ENCODE measurements at regions not wholly inside any gene's neighbourhood (a gene's known extent, or its start where the extent isn't known, plus 50 kb on each side); places are given as distances from the start of the nearest gene placed in this dataset.
"Not testable (repeated sequence)": the region's sequence is repeated elsewhere in the genome, so short reads cannot be mapped to it uniquely, and the experiment has no call there.

DNA sequence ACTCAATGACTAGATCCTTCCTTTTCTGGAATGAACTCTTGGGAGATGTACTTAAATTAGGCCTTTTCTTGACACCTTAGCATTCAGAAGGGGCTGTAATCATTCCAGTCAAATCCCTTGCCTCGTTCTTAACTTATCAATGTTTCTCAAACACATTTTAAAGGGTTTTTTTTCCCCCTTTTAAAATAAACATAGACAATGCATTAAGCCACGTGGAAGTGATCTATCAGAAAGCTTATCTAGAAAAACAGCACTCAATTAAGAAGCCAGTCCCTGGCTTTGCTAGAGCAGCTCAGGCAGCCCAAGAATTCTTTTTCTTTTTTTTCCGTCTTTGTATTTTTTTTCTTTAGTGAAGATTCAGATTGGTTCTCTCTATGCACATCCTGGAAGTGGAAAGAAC is 118.2 kb downstream of the PCDH7 start:
- DNase-seq = no peak

DNA sequence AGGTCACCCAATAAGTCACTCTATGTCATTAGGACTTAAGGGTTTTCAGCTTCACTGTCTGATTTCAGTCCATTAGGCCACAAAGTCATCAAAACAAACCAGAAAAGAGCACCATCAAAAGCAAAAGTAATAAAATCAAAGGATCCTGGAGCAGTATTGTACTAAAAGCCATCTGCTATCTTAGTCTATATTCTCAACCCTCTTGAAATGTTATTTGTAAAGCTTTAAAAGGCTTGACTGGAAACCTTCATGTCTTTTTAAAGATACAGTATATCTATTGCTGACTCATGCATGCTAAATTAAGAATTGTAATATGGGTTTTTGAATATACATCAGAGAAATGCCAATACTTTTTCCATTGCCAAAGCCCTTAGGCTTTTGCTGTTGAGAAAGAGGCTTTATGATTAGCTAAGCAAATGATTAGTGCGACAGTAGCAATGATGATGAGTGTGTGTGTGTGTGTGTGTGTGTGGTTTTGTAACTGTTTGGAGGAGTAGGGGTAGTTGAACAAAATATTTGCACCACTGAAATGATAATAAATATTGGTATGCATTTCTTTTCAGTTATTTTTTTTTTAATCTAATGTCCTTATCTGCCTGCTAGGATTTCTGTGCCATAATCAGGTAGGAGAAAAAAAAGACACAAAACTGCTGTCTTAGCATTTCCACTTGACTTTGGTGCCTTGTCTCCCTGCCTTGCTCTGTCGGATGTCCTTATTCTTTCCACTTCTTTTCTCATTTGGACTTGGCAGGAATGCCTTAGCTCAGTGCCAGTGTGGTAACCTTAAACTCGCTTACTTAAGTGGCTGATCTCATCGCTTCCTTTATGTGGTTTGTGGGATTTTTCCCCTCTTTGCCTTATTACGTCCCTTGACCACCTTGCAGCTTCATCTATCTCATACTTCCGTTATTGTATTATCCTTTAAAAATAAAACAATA is 119.7 kb downstream of the PCDH7 start:
- no peak for DNase-seq

DNA sequence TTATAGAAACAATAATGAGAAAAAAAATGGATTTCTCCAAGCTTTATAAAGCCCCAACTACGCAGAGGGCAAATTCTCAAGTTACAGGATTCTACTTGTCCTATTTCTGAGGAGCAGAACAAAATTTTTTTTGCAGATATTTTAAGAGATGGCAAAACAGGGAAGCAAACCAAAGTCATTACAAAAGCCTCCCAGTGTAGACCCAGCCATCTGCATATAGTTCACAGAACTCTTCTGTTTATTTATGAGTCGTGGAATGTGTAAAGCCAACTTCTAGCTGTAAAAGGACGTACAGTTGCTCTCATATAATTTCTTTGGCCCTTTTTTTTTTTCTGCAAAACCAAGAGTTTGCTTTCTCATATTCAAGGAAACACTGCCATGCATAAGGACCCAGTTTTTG is 120.4 kb downstream of the PCDH7 start:
- no peak for DNase-seq

DNA sequence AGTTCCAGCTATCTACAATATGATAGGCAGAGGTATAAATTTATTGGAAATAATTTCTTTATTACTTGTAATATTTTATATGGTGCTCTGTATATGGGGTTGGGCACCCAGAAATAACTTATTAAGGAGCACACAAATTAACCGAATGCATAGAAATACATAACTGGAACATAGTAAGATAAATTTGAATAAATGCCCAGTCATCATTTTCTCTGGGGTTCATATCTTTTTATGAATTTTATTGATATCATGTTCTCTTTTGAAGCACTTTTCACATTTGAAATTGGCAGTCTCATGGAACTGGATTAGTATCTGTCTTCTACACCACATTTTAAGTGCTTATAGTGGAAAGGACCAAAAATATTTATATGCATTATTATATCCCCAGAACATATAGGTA is 122.0 kb downstream of the PCDH7 start:
- no peak for DNase-seq

DNA sequence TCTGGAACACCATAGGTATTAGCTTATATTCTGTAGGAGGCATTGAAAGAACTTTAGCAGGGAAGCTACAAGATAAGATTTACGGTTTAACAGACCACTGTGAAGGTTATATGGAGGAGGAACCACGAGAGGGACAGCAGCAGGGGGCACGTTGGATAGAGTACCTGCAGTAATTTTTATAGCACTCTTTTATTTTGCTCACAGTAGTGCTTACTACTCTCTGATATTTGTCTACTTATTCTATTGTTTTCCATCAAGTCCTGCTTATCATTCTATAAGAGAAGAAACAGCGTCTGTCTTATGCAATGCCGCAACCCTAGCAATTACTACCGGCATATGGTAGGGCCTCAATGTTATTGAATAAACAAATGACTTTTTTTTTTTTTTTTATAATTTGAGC is 122.5 kb downstream of the PCDH7 start:
- DNase-seq = no peak

DNA sequence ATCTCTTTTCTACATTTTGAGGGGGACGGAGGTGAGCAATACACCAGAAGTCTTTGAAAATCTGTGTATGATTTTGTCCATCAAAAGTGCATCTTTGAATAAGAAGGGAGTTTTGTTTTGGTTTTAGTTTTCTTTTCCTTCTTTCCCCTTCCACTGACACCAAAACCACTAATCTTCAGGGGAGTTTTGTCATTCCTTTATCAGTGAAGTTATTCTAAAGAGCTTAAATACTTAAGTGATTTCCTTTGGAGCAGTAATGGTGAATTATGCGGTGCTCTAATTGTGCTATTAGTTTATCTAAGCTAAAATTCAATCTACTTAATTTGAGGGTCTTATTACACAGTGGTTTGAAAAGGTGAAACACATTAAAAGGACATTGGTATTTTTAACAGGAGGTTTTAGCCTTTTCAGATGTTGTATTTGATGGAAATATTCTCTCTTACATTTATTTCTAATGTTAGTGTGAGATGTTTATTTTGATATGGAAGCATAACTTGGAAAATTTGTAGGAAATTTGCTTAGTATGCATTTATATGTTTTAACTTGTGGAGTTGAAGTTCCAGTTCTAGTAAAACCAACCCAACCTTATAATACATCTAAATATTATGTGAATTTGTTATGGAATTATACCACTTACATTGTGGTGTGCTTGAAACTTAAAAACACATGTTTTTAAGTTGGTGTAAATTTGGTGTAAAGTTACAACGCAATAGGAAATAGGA is 124.9 kb downstream of the PCDH7 start:
- DNase-seq = no peak

DNA sequence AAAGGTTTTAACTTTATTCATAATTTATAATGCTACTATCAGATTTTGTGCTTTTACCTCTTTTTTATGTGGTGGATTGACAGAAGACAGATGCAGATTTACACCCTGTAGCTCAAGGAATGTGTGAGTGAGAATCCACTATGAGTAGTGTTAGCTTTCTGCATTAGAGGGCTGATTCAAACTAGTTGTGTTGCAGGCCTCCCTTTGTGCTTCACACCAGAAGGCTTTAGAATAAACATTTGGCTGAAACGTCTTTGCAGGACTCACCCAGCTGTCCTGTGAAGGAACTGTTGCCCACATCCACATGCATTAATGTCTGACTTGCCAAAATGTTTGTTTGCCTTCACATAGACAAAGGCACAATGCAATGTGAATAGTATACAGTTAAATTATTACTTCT is 127.0 kb downstream of the PCDH7 start:
- DNase-seq = no peak

DNA sequence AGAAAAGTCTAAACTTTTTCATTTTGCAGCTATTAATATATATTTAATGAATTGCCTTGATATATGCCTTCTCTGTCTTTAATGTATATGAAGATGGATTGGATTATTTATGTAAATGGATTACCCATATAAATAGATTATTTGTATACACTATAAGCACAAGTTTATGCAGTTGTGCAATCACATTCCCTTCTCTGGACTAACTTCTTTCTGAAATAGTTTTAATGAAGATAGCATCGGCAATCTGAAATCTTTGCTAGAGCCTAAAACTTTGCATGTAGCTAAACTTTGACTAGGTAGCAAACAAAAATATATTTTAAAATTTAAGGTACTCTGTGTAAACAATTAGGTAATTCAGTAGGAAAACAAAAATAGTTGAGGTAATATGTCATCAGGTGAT is 127.8 kb downstream of the PCDH7 start:
- DNase-seq = no peak

DNA sequence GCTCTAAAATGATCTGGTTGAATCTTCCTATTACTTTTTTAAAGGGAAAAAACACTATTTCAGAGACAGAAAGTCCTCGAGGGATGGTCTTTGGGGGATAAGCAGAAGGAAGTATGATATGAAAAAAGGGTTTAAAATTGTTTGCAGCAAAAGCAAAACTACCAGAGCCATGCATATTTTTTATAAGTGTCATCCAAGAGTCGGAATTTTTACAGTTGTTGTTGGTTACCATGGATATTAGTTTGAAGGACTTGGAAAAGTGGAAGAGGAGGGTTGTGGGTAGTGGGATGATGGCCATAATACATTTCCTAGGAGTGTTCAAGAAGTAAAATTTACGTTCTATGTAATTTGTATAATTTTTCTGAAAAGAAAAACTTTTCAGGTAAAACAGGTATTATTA is 134.4 kb downstream of the PCDH7 start:
- DNase-seq = no peak

DNA sequence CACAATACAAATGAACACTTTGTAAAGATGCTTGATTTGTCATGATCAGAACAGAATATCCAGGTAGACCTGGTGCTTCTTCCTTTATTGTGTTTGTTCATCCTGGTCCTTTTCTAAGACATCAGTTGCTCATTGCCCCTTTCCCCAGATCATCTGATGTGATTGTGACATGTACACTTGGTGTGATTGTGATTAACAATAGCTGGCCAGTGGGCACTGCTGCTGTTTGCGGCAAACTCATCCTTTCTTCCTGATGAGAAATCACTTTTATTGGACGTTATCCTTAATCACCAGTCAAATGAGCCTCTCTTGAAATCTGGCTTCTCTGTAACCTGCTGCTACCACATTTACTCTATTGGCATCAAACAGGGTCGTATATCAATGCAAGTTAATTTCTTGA is 135.1 kb downstream of the PCDH7 start:
- DNase-seq = no peak

DNA sequence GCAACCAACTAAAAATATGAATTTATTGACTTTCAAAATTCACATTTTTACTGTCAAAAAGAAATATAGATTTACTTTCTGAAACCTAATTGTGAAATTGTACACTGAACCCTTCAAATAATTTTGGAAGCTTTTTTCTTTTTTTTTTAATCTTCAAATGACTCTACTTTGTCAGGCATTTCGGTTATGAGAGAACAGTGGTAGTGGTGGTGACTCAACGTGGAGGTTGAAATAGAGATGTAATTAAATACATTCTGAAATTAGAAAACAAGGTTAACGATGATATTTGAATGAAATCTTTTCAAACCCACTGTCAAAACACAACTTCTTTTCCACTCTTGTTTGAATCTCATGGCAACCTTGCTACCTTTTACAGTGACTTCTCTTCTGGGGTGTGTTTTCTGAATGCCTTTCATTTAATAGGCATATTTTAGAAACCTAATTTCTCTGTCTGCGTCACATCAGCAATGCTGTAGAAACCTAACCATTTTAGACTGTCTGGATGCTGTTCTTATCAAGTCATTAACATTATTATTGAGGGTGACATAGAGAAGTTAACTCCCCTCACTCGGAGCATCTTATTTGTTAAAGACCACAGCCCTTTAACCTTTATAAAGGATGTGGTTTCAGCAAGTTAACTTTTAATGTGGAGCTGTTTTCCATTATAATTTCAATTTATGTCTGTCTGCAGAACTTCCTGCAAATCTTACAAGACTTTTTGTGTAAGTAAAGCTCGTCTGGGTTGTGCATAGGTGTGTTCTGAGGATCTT is 136.8 kb downstream of the PCDH7 start:
- no peak for DNase-seq

DNA sequence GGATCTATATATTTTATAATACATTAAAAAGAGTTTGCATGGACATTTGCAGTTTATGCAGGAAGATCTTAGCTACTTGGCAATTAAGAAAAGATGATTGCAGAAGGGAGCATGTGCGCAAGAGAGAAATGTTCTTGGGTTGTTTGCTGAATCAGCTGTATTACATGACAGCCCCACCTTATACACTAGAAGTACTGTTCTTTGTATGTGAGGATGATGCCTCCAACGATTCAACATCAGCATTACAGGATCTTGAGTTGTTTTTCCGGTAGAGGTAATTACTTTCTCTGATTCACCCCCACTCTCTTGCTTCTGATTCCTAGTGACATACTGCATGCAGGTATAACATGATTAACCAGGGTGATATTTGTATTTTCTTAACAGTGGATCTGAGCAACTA is 140.8 kb downstream of the PCDH7 start:
- DNase-seq = no peak

DNA sequence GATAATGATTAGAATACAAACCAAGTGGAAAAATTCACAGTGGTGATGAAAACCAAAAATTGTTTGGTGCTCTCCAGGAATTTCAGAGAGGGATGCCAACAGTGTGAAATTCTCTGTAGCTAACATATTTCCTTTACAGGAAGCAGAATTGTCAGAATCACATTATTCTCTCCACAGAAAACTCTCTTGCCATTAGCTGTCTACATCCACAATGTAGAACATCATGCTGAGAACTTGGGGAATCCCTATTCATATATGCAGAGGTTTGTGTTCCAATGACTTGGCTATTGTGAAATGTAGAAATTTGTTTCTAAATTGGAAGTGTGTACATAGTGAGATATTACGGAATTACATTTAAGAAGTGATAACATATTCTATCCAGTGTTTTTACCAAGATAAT is 142.0 kb downstream of the PCDH7 start:
- DNase-seq = no peak

DNA sequence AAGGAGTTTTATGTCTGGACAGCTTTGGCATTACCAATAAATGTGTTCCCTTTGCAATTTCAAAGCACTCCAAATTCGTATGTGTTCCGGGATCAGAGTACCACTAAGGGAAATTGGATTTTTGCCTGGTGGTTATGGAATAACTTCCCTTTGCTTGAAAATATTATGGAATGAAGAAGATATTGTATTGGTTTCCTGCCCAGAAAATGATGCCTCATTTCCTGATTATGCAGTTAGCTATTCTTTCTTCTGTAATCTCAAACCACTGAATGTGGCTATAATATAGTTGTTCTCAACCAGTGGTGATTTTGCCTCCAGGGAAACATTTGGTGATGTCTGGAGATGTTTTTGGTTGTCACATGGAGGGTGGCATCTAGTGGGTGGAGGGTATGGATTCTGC is 142.9 kb downstream of the PCDH7 start:
- no peak for DNase-seq

DNA sequence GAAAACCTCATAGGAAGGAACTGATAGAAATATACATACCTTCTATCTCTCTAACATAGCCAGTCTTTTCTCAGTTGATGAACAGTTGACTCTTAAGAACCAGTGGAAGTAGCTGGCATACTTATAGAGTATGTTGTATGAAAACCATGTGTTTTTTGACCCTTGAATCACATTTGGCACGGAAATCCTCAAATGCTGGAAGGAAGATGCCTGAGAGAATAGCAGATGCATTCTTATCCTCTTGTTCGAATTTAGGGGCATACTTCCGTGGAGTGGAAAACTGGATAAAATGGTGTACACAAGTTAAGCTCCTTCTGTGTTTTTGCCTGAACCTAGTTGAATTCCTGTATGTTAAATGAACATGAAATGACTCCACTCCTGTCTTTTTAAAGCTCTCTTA is 145.5 kb downstream of the PCDH7 start:
- no peak for DNase-seq

DNA sequence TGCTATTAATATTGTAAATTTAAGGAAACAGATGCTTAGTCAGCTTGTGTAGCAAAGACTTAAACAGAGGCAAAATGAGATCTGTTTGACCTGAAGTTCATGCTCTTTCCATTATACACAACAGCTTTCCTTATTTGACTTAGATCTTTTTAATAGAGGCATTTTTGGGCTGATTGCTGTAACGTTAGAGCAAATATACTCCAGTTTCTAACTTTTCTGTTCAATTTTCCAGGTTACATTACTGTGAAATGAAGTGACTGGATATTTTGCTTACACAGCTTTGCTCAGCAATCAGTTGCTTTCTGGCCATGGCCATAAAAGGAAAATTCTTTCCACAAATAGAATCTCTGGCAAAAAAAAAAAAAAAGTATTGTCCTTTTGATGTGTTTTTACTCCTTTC is 146.2 kb downstream of the PCDH7 start:
- DNase-seq = no peak

DNA sequence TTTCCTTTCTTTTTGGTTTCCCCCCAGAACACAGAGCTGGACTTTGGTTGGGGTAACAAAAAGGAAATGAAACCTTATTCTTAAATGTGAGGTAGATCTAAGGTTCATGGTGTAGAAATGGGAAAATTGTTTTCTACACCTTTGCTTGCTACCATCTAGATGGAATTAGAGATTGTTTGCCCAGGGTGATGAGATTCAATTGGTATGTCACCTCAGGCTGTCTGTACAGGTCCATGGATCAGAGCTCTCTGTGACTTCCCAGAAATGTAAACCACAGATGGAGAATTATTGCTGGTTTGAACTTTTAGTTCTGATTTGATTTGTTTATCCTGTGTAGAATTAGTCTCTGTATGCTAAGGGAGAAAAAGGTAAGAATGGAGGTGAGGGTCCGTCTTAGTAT is 146.7 kb downstream of the PCDH7 start:
- DNase-seq = no peak

DNA sequence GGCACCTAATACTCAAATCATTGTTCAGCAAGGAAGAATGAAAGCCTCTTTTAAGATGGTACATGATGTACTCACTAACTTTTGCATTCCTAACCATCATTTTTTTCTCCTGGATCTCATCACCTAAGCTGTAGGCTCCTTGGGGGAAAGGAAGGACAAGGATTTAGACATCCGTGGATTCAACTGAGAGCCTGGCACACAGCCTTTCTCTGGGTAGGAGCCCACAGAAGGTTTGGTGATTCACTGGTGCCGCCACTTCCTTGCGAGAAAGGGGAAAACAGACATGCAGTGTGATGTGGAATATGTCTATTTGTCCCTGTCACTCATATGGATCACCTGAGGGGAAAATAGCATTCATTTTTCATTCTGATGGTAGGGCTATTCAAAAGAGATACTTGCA is 147.3 kb downstream of the PCDH7 start:
- no peak for DNase-seq

DNA sequence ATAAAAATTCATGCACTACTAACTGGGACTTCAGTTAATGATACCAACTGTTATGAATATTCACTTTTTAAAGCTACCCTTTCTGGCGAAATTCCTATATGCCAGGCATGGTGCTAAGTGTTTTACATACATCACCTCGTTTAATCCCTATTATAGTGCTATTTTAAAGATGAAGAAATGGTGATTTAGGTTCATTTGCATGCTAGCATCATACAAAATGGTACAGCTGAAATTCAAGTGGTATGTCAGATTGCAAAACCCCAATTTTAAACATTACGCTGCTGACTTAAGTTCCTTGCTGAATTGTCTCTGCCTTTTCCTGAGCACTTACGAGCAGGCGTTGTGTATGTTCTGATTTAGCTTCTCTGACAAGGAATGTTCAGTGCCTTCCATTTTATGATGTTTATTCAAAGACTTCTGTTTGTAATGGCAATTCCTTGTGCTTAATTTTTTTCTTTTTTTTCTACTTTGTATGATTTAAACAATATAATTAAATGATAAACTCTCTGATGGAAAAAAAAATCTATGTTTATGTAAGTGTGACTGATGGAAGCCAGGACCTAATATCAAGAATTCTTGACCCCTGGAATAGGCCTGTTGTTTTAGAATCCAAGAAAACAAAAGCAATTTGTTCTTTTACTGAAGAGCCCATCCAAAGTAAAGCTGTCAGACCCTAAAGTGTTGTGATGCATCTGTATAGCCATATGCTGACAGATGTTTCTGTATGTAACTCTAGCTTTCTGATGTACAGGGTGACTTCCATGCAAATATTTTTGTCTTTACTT is 148.1 kb downstream of the PCDH7 start:
- no peak for DNase-seq

DNA sequence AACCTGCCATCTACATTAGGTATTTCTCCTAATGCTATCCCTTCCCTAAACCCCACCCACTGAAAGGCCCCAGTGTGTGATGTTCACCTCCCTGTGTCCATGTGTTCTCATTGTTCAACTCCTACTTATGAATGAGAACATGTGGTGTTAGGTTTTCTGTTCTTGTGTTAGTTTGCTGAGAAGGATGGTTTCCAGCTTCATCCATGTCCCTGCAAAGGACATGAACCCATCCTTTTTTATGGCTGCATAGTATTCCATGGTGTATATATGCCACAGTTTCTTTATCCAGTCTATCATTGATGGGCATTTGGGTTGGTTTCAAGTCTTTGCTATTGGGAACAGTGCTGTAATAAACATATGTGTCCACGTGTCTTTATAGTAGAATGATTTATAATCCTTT is 149.2 kb downstream of the PCDH7 start:
- not testable (repeated sequence) for DNase-seq

DNA sequence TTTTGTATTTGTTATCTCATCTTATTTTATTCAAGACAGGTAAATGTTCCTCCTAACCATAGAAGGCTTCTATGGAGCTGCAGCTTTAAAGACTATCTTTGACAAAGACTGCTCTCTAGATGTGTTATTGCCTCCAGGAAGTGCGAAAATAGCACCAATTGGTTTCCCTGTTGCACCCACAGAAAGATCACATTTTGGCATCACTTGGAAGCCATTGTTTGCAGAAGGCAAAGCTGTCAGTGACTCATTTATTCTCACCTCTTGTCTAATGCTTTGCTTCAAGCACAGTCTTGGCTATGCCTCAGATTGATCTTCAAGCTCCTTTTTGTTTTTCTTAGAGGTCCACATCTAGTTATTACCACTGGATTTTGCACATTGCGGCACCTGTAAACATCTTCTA is 150.3 kb downstream of the PCDH7 start:
- DNase-seq = no peak

DNA sequence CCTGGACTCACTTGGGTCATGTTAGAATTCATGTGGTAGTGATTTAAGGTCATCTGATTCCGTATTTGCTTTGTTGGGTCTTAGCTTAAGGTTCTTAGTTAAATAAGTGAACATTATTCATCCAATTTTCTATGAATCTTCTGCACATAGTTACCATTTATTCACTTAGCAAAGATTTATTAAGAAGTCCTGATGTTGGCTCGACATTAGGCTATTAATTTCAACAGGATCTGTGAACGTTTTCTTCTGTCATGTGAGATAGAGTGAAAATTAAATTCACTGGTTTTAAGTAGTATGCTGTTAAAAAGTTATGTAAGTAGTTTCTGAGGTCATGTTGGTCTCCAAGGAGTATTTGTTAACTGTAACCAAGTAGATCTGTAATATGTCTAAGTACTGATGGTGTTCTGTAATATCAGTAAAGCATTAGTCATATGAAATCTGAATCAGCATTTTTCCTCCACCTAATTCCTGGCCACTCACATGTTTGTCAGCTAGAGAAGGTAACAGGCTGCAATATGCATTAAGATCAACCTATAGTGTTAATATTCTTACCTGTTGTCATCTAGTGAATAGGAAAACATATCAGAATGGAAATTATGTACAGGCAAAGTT is 155.6 kb downstream of the PCDH7 start:
- no peak for DNase-seq

All from NCI-H1436 treated with DMSO at 0.1 percent for 48 hours (cell line).